Body of pancreas (tissue), 4 donors: ENCODE measurements at regions not wholly inside any gene's neighbourhood (a gene's known extent, or its start where the extent isn't known, plus 50 kb on each side); places are given as distances from the start of the nearest gene placed in this dataset.

Source experiments
- CTCF ChIP-seq, 7 experiments: fragments of 450-650 bp in 4 of 7; fragments of 200-600 bp in 3 of 7; sonication (generic) in 3 of 7; IDR thresholded peaks; one replicate each; pipeline ENCODE4 v1.5.1; 2016 to 2019; ENCODE audit warnings: antibody characterized with exemption in 7 of 7
- POLR2A ChIP-seq, 3 donors: fragments of 450-650 bp; IDR thresholded peaks; one replicate each; pipeline ENCODE4 v1.6.1; 2016; ENCODE audit warnings: antibody characterized with exemption in 3 of 3, mild to moderate bottlenecking in 2 of 3

GRCh38 chr17:14813649-14814370 lies 451.3 kb downstream of the PMP22 start:
- TF ChIP-seq POLR2A (IDR thresholded peaks at IDR 0.05) (no peak), CTCF (IDR thresholded peaks at IDR 0.05) (peak in 5 of 7 experiments; percentile 6 to 36 (median 15))
